ENCODE measurements at regions not wholly inside any gene's neighbourhood (a gene's known extent, or its start where the extent isn't known, plus 50 kb on each side); places are given as distances from the start of the nearest gene placed in this dataset.

- TF ChIP-seq EZH2 (IDR thresholded peaks at IDR 0.05; ENCODE audit: insufficient read depth, low read length) = no peak
- TF ChIP-seq CTCF (IDR thresholded peaks at IDR 0.05; ENCODE audit: insufficient read depth, low read depth, low read length) = no peak
Measured at GRCh38 chr19:29303069-29303718, 90.2 kb upstream of the UQCRFS1 start.

Measured in astrocyte (in vitro differentiated cells and primary cell).